Breast epithelium (tissue), 4 donors: ENCODE measurements at regions not wholly inside any gene's neighbourhood (a gene's known extent, or its start where the extent isn't known, plus 50 kb on each side); places are given as distances from the start of the nearest gene placed in this dataset.
A peak's percentile ranks its signal among the peaks of the same experiment; 100 is the strongest.

ENCODE experiments used
- DNase-seq, 2 donors: peaks; one replicate each; pipeline ENCODE4 v3.0.0-alpha.2; 2019; ENCODE audit warnings: low spot score in 2 of 2
- H3K27ac ChIP-seq, 2 donors: fragments of 200-600 bp; sonication (generic) in 1 of 2; one replicate each; pipeline ENCODE4 v1.5.1; 2016 to 2019; ENCODE audit warnings: mild to moderate bottlenecking in 1 of 2
- H3K27me3 ChIP-seq, 2 donors: fragments of 200-600 bp; sonication (generic) in 1 of 2; one replicate each; pipeline versions ENCODE4 v1.5.1 to v1.6.0; 2017 to 2019; ENCODE audit warnings: control low read depth in 1 of 2, mild to moderate bottlenecking in 1 of 2
- H3K36me3 ChIP-seq: fragments of 200-600 bp; one replicate; pipeline ENCODE4 v1.5.1; 2019
- H3K4me1 ChIP-seq, 2 donors: fragments of 200-600 bp; sonication (generic); one replicate each; pipeline ENCODE4 v1.5.1; 2016 to 2019; ENCODE audit warnings: control low read depth in 1 of 2
- H3K4me3 ChIP-seq, 3 donors: fragments of 200-600 bp; sonication (generic); 1 replicate in 2 of 3; 2 replicates in 1 of 3; pipeline ENCODE4 v1.5.1; 2016 to 2019; ENCODE audit warnings: mild to moderate bottlenecking in 3 of 3, moderate library complexity in 2 of 3
- H3K9me3 ChIP-seq, 2 donors: fragments of 200-600 bp; sonication (generic) in 1 of 2; one replicate each; pipeline ENCODE4 v1.5.1; 2016 to 2019; ENCODE audit warnings: control low read depth in 1 of 2
- POLR2A ChIP-seq: fragments of 450-650 bp; IDR thresholded peaks from one replicate; pipeline ENCODE4 v1.6.1; 2016; ENCODE audit warnings: antibody characterized with exemption, mild to moderate bottlenecking, moderate library complexity
- POLR2AphosphoS5 ChIP-seq, 3 donors: sonication (generic); formaldehyde crosslinking; IDR thresholded peaks; one replicate each; pipeline ENCODE4 v1.6.1; 2017; ENCODE audit warnings: antibody characterized with exemption in 3 of 3
- intact Hi-C: fragments of 100-400 bp; cut with DNase I; formaldehyde crosslinking; loops from one replicate; pipeline ENCODE4 v1.15.1; 2023; ENCODE audit warnings: low total_unique reads
- TF ChIP-seq, protein P1 (sequence below), 3 donors: fragments of 450-650 bp; IDR thresholded peaks; one replicate each; pipeline ENCODE4 v1.5.1; 2016 to 2017; ENCODE audit warnings: antibody characterized with exemption in 3 of 3, mild to moderate bottlenecking in 3 of 3, moderate library complexity in 3 of 3

DNA sequence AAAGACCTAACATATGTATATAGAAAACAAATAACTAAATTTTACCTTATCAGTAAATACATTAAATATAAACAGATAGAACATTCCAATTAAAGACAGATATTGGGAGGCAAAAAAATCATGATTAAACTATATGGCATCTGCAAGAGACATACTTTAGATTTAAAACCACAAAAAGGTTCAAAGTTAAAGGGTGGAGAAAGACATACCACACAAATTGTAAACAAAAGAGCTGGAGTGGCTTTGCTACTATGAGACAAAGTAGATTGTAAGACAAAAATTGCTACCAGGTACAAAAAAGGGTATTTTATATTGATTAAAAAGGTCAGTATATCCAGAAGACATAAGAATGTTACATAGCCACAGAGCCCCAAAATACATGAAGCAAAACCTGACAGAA lies 200.2 kb downstream of the KCNRG start:
- no peak for TF ChIP-seq POLR2AphosphoS5 (IDR thresholded peaks at IDR 0.05)

DNA sequence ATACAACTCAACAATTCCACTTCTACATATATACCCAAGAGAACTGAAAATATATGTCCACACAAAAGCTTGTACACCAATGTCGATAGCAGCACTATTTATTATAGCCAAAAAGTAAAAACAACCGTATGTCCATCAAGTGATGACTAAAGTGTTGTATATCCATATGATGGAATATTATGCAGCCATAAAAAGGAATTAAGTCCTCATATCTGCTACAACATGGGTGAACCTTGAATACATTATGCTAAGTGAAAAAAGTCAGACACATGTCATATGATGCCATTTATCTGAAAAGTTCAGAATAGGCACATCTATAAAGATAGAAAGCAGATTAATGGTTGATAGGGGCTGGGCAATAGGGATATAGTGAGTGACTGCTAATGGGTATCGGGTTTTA lies 204.5 kb downstream of the KCNRG start:
- H3K27ac ChIP-seq: no peak overlapping the region
- peaks cover 0 to 4% of the 10 kb centered on the region in 2 donors for H3K9me3 ChIP-seq
- no peak overlapping the region for H3K4me3 ChIP-seq
- no peaks in the 10 kb centered on the region for H3K4me1 ChIP-seq
- intact Hi-C loops: no loop called here
- H3K36me3 ChIP-seq: no peaks in the 10 kb centered on the region
- TF ChIP-seq, protein P1, sequence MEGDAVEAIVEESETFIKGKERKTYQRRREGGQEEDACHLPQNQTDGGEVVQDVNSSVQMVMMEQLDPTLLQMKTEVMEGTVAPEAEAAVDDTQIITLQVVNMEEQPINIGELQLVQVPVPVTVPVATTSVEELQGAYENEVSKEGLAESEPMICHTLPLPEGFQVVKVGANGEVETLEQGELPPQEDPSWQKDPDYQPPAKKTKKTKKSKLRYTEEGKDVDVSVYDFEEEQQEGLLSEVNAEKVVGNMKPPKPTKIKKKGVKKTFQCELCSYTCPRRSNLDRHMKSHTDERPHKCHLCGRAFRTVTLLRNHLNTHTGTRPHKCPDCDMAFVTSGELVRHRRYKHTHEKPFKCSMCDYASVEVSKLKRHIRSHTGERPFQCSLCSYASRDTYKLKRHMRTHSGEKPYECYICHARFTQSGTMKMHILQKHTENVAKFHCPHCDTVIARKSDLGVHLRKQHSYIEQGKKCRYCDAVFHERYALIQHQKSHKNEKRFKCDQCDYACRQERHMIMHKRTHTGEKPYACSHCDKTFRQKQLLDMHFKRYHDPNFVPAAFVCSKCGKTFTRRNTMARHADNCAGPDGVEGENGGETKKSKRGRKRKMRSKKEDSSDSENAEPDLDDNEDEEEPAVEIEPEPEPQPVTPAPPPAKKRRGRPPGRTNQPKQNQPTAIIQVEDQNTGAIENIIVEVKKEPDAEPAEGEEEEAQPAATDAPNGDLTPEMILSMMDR (IDR thresholded peaks at IDR 0.05): no peak
- TF ChIP-seq POLR2AphosphoS5 (IDR thresholded peaks at IDR 0.05) (no peak), POLR2A (no peak)
- H3K27me3 ChIP-seq: no peaks in the 10 kb centered on the region
- DNase-seq: no peak

More for the DNA sequence above, 200.2 kb downstream of the KCNRG start:
- intact Hi-C loops: no loop called here
- no peak overlapping the region for H3K27ac ChIP-seq
- H3K27me3 ChIP-seq: no peaks in the 10 kb centered on the region
- H3K36me3 ChIP-seq: no peaks in the 10 kb centered on the region
- H3K9me3 ChIP-seq: peaks cover 0 to 11% of the 10 kb centered on the region in 2 donors
- no peak overlapping the region for H3K4me3 ChIP-seq
- no peaks in the 10 kb centered on the region for H3K4me1 ChIP-seq
- no peak for DNase-seq

DNA sequence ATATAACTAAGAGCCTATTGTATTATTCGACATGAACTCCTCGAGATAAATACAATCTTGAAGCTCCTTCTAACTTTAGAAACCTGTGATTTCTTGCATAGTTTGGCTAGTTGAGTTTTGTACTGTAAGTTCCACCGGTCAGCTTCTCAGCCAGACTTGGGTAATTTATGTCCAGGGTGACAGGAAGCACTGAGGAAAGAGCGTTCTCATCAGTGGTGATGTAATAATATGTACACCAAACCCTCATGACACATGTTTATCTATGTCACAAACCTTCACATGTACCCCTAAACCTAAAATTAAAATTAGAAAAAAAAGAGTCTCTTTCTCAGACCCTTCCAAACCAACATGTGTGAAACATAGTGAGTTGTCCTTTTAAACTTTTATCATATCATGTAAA lies 205.7 kb downstream of the KCNRG start:
- intact Hi-C loops: no loop called here
- TF ChIP-seq POLR2AphosphoS5 (IDR thresholded peaks at IDR 0.05): no peak
- TF ChIP-seq POLR2A: no peak
- TF ChIP-seq, protein P1 (IDR thresholded peaks at IDR 0.05): no peak
- H3K36me3 ChIP-seq: no peaks in the 10 kb centered on the region
- no peaks in the 10 kb centered on the region for H3K4me1 ChIP-seq
- no peaks in the 10 kb centered on the region for H3K27me3 ChIP-seq
- H3K4me3 ChIP-seq: no peak overlapping the region
- H3K9me3 ChIP-seq: peaks cover 0 to 4% of the 10 kb centered on the region in 2 donors
- H3K27ac ChIP-seq: no peak overlapping the region
- DNase-seq: no peak

DNA sequence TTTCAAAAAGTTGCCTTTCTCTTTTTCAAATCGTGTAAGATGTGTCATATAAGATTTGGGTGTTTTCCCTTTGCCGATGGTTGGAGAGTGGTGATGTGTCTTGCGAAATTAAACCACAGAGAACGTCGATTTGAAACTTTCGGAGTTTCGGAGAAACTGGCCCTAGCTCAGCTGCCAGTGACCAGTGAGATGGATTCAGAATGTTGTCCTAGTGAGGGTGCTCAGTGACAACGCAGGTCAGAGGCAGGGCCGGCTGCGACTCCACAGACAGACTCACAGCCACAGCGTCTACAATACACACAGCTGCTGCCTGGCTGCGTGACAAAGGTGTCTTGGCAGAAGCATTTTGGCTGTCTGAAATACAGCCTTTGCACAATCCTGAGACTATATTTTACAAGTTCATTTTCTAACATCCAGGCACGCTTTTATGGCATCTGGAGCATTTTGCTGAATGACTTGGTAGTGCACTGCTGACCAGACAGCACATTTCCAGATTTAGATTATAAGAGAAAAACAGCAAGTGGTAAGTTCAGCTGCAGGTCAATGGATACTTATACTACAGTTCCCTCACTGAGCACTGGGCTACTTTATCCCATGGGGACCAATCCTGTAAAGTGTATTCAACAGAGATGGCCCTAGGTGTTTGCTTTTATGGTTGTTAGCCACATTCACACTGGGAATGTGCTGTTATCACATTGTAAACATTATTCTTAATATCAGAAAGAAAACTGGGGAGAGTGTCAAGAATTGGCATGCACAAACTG lies 207.5 kb downstream of the KCNRG start:
- Histone ChIP-seq H3K9me3 (no peaks in the 10 kb centered on the region), H3K36me3 (no peaks in the 10 kb centered on the region), H3K27me3 (no peaks in the 10 kb centered on the region), H3K4me3 (peak overlapping the region in 2 of 3 donors; percentile 15 to 51), H3K27ac (peak overlapping the region; percentile 5 to 50), H3K4me1 (no peaks in the 10 kb centered on the region)
- intact Hi-C loops: no loop called here
- DNase-seq: peak; percentile 54 to 64
- TF ChIP-seq, protein P1 (IDR thresholded peaks at IDR 0.05): no peak
- TF ChIP-seq POLR2AphosphoS5 (IDR thresholded peaks at IDR 0.05) (peak in 1 of 3 donors; percentile 25), POLR2A (no peak)

DNA sequence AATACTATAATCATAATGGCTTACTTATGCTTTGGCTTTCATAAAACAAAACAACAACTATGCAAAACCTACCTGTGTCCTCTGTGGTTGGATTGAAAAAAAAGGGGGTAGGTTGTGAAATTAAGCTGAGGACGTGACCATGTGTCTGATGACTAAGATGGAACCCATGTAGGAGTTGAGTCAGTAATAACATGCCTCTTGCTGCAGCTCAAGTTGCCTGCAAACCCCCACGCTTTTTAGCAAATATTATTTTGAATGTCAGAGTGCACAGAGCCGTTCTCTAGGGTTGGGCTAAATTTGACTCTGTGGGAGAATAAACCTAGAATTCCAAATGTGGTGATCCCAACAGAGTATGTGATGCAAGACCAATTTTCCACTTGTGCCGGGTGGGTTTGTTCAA lies 209.3 kb downstream of the KCNRG start:
- no peaks in the 10 kb centered on the region for H3K4me1 ChIP-seq
- intact Hi-C loops: no loop called here
- no peaks in the 10 kb centered on the region for H3K27me3 ChIP-seq
- no peak for TF ChIP-seq POLR2A
- TF ChIP-seq, protein P1 (IDR thresholded peaks at IDR 0.05): no peak
- no peak for TF ChIP-seq POLR2AphosphoS5 (IDR thresholded peaks at IDR 0.05)
- no peak overlapping the region for H3K27ac ChIP-seq
- H3K9me3 ChIP-seq: no peaks in the 10 kb centered on the region
- DNase-seq: no peak
- no peak overlapping the region for H3K4me3 ChIP-seq
- H3K36me3 ChIP-seq: no peaks in the 10 kb centered on the region
